ENCODE measurements at regions not wholly inside any gene's neighbourhood (a gene's known extent, or its start where the extent isn't known, plus 50 kb on each side); places are given as distances from the start of the nearest gene placed in this dataset.

DNA sequence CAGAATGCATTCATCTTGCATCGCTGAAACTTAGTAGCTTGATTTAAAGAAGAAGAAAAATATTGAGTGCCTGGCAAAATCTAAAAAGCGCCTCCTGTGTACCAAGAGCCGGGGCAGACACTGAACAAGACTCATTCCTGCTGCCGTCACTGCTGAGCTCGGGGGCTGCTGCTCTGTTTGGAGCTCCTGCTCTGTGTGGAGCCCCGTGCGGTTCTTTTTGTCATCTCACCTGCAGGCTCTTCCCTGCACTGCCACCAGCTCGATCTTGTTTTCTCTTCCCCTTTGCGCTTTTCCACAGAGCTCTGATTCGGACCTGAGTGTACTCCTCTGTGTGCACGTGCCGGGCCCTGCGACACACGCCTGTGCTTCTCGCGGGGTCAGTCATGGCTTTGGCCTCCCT is 462.1 kb upstream of the DPP6 start:
- H3K9me3 ChIP-seq = no peaks in the 10 kb centered on the region
- WGBS, 2 donors = 77 to 80% methylated on average over 16 of the region's 16 CpGs
- intact Hi-C loops (cut with DNase I) = no loop called here
- no peaks in the 10 kb centered on the region for H3K4me1 ChIP-seq
- TF ChIP-seq, protein P1, sequence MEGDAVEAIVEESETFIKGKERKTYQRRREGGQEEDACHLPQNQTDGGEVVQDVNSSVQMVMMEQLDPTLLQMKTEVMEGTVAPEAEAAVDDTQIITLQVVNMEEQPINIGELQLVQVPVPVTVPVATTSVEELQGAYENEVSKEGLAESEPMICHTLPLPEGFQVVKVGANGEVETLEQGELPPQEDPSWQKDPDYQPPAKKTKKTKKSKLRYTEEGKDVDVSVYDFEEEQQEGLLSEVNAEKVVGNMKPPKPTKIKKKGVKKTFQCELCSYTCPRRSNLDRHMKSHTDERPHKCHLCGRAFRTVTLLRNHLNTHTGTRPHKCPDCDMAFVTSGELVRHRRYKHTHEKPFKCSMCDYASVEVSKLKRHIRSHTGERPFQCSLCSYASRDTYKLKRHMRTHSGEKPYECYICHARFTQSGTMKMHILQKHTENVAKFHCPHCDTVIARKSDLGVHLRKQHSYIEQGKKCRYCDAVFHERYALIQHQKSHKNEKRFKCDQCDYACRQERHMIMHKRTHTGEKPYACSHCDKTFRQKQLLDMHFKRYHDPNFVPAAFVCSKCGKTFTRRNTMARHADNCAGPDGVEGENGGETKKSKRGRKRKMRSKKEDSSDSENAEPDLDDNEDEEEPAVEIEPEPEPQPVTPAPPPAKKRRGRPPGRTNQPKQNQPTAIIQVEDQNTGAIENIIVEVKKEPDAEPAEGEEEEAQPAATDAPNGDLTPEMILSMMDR (IDR thresholded peaks at IDR 0.05) = no peak
- TF ChIP-seq POLR2A (IDR thresholded peaks at IDR 0.05) = no peak
- no peak overlapping the region for H3K4me3 ChIP-seq (replicated peaks in 1 of 3)
- H3K27me3 ChIP-seq = no peaks in the 10 kb centered on the region
- no peak for DNase-seq
- no peaks in the 10 kb centered on the region for H3K36me3 ChIP-seq
- H3K27ac ChIP-seq = no peak overlapping the region

DNA sequence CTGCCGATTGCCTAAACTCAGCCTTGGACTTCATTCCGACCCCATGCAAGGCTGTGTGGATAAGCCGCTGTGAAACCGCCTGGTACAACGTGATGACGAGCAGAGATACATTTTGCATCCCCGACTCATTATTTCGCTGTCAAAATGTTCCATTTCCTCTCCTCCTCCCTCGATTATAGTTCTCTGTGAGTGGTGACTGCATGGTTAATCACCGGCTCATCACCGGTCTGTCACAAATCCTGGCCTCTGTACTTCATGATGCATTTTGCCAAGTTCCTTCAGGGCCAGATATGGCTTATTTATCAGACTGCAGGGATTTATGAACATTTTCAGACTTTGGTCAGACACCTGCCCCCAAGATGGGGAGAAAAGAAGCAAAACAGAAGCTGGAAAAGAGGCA is 461.6 kb upstream of the DPP6 start:
- Histone ChIP-seq H3K9me3 (no peaks in the 10 kb centered on the region), H3K4me3 (replicated peaks in 1 of 3) (no peak overlapping the region), H3K27ac (no peak overlapping the region), H3K36me3 (no peaks in the 10 kb centered on the region), H3K27me3 (no peaks in the 10 kb centered on the region), H3K4me1 (no peaks in the 10 kb centered on the region)
- intact Hi-C loops (cut with DNase I) = no loop called here
- WGBS, 2 donors = 84 to 92% methylated on average over 11 of the region's 11 CpGs
- TF ChIP-seq POLR2A (IDR thresholded peaks at IDR 0.05) = no peak
- TF ChIP-seq, protein P1 (IDR thresholded peaks at IDR 0.05) = no peak
- no peak for DNase-seq

DNA sequence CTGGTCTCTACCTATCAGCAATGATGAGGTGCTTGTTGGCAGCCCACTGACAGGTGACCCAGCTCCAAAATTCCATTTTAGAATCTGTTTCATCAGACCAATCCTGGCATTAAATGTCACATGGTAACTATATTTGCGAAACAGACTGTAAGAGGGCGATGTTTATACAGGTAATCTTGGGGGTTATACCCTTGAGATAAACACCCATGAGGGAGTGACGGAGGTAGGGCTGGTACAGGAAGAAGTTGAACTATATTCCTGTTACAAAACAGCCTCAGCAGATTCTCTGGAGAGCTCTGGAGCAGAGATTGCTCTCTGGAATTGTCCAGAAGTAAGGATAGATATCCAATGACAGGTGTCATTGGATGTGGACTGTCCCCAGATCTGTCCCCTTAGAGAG is 444.8 kb upstream of the DPP6 start:
- no peak overlapping the region for H3K4me3 ChIP-seq (replicated peaks in 1 of 3)
- intact Hi-C loops (cut with DNase I) = no loop called here
- no peak overlapping the region for H3K27ac ChIP-seq
- no peaks in the 10 kb centered on the region for H3K36me3 ChIP-seq
- H3K9me3 ChIP-seq = no peaks in the 10 kb centered on the region
- 66 to 72% methylated on average over 3 of the region's 3 CpGs for WGBS, 2 donors
- TF ChIP-seq, protein P1 (IDR thresholded peaks at IDR 0.05) = no peak
- TF ChIP-seq POLR2A (IDR thresholded peaks at IDR 0.05) = no peak
- H3K4me1 ChIP-seq = no peaks in the 10 kb centered on the region
- no peaks in the 10 kb centered on the region for H3K27me3 ChIP-seq
- DNase-seq = no peak

DNA sequence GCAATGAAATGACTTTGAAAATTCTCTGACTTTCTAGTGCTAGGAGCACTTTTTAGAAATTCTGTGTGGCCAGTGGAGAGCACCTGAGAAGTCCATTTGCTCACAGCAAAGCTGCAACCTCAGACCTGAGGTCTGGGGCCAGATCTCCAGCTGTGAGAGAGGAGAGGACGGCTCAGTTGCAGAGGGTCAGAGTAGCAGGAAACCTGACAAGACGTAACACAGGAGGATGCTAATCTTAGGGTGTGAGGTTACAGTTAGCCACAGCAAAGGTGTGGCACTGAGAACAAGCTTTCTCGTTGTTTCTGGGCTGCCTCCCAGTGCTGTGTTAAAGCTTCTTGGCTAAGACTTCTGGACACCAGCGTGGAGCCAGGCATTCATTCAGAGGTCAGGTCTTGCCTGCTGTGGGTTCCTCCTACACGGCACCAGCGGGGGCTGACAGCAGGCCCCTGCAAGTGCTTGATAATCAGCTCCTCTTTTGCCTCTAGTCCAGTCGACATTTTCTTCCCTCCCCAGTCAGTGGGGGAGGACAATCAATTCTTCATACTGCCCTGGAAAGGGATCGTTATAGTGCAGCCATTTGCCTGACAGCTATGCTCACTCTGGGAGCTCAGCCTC is 435.4 kb upstream of the DPP6 start:
- TF ChIP-seq, protein P1 (IDR thresholded peaks at IDR 0.05) = no peak
- no peak for TF ChIP-seq POLR2A (IDR thresholded peaks at IDR 0.05)
- Histone ChIP-seq H3K9me3 (no peaks in the 10 kb centered on the region), H3K27me3 (no peaks in the 10 kb centered on the region), H3K4me3 (replicated peaks in 1 of 3) (no peak overlapping the region), H3K27ac (no peak overlapping the region), H3K4me1 (no peaks in the 10 kb centered on the region), H3K36me3 (no peaks in the 10 kb centered on the region)
- intact Hi-C loops (cut with DNase I) = no loop called here
- 36 to 45% methylated on average over 8 of the region's 8 CpGs for WGBS, 2 donors
- DNase-seq = no peak

DNA sequence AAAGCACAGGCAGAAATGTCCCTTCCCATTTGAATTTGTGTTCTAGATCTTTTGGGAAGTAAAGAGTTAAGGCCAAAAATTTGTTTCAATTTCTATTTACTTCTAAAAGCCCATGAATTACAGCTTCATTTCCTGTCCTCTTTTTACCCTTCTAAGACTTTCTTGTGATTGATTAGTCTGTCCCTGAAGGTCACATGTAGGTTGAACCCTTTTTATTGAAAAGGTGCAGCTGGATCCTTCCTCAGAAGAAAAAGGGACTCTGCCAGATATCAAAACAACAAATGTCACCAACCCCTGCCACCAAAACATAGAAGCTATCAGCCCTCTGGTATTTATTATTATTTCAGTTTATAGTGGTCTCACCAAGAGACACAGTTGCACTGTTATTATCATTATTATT is 424.9 kb upstream of the DPP6 start:
- intact Hi-C loops (cut with DNase I) = no loop called here

More for the DNA sequence above, 424.9 kb upstream of the DPP6 start:
- H3K4me1 ChIP-seq = peaks cover 0 to 3% of the 10 kb centered on the region in 2 donors
- H3K4me3 ChIP-seq (replicated peaks in 1 of 3) = no peak overlapping the region
- H3K27me3 ChIP-seq = no peaks in the 10 kb centered on the region
- TF ChIP-seq, protein P1 (IDR thresholded peaks at IDR 0.05) = no peak
- TF ChIP-seq POLR2A (IDR thresholded peaks at IDR 0.05) = no peak
- no peaks in the 10 kb centered on the region for H3K9me3 ChIP-seq
- DNase-seq = no peak
- H3K27ac ChIP-seq = no peak overlapping the region
- no peaks in the 10 kb centered on the region for H3K36me3 ChIP-seq

Measured in thyroid gland (tissue), 4 donors.